Ishikawa (cell line): ENCODE measurements at regions not wholly inside any gene's neighbourhood (a gene's known extent, or its start where the extent isn't known, plus 50 kb on each side); places are given as distances from the start of the nearest gene placed in this dataset.

Experiments
- CEBPB ChIP-seq: IDR thresholded peaks from 2 replicates; pipeline ENCODE4 v1.6.1; 2012
- CREB1 ChIP-seq: IDR thresholded peaks from 2 replicates; pipeline ENCODE4 v1.6.1; 2012; ENCODE audit warnings: low read depth
- EGR1 ChIP-seq: IDR thresholded peaks from 2 replicates; pipeline ENCODE4 v1.6.1; 2012
- EP300 ChIP-seq: IDR thresholded peaks from 2 replicates; pipeline ENCODE4 v1.6.1; 2012; ENCODE audit warnings: borderline replicate concordance
- FOXM1 ChIP-seq: IDR thresholded peaks from 2 replicates; pipeline ENCODE4 v1.6.1; 2012; ENCODE audit warnings: low read depth, borderline replicate concordance
- MAX ChIP-seq: IDR thresholded peaks from 2 replicates; pipeline ENCODE4 v1.6.1; 2012
- NFIC ChIP-seq: IDR thresholded peaks from 2 replicates; pipeline ENCODE4 v1.6.1; 2012
- RAD21 ChIP-seq: IDR thresholded peaks from 2 replicates; pipeline ENCODE4 v1.6.1; 2012; ENCODE audit warnings: low read depth
- REST ChIP-seq: IDR thresholded peaks from 2 replicates; pipeline ENCODE4 v1.6.1; 2012; ENCODE audit warnings: low read depth, mild to moderate bottlenecking
- TAF1 ChIP-seq: IDR thresholded peaks from 2 replicates; pipeline ENCODE4 v1.6.1; 2012; ENCODE audit warnings: low read depth, mild to moderate bottlenecking
- TCF12 ChIP-seq: IDR thresholded peaks from 2 replicates; pipeline ENCODE4 v1.6.1; 2012; ENCODE audit warnings: low read depth
- TEAD4 ChIP-seq: IDR thresholded peaks from 2 replicates; pipeline ENCODE4 v1.6.1; 2012
- USF1 ChIP-seq: IDR thresholded peaks from 2 replicates; pipeline ENCODE4 v1.6.1; 2012
- YY1 ChIP-seq: IDR thresholded peaks from 2 replicates; pipeline ENCODE4 v1.6.1; 2012; ENCODE audit warnings: low read depth
- ZBTB7A ChIP-seq: IDR thresholded peaks from 2 replicates; pipeline ENCODE4 v1.6.1; 2012; ENCODE audit warnings: low read depth

GRCh38 chr7:109351493-109351892 is 781.8 kb downstream of the DNAJB9 start:
- TF ChIP-seq TCF12 (no peak), CREB1 (no peak), ZBTB7A (no peak), CEBPB (no peak), TEAD4 (no peak), YY1 (no peak), MAX (no peak), NFIC (no peak), EGR1 (no peak), TAF1 (no peak), RAD21 (no peak), USF1 (no peak), FOXM1 (no peak)

- TF ChIP-seq EP300 (no peak), NFIC (no peak), EGR1 (no peak), ZBTB7A (no peak), CREB1 (no peak), MAX (no peak), YY1 (no peak), CEBPB (no peak), REST (no peak)
Measured at GRCh38 chr7:109354000-109354399, 784.3 kb downstream of the DNAJB9 start.

- no peak for TF ChIP-seq RAD21
- TF ChIP-seq YY1, result no peak
- no peak for TF ChIP-seq ZBTB7A
- no peak for TF ChIP-seq TCF12
- no peak for TF ChIP-seq FOXM1
Measured at GRCh38 chr7:109354552-109354951, 784.9 kb downstream of the DNAJB9 start.

GRCh38 chr7:109375823-109376222 is 806.1 kb downstream of the DNAJB9 start:
- no peak for TF ChIP-seq EGR1
- no peak for TF ChIP-seq NFIC
- TF ChIP-seq CREB1, result no peak
- no peak for TF ChIP-seq CEBPB
- no peak for TF ChIP-seq RAD21
- TF ChIP-seq TEAD4, result no peak
- TF ChIP-seq USF1, result no peak
- TF ChIP-seq FOXM1, result no peak
- TF ChIP-seq TAF1, result no peak
- TF ChIP-seq MAX, result no peak
- TF ChIP-seq TCF12, result no peak
- TF ChIP-seq ZBTB7A, result no peak
- no peak for TF ChIP-seq YY1

- TF ChIP-seq CEBPB (no peak), RAD21 (no peak), REST (no peak), TEAD4 (no peak), USF1 (no peak), NFIC (no peak), CREB1 (no peak), EGR1 (no peak), EP300 (no peak), FOXM1 (no peak), MAX (no peak), YY1 (no peak), ZBTB7A (no peak), TAF1 (no peak), TCF12 (no peak)
Measured at GRCh38 chr7:109376576-109376975, 806.9 kb downstream of the DNAJB9 start.
